Fibroblast of skin of back (primary cell): ENCODE measurements at regions not wholly inside any gene's neighbourhood (a gene's known extent, or its start where the extent isn't known, plus 50 kb on each side); places are given as distances from the start of the nearest gene placed in this dataset.
"Not testable (repeated sequence)": the region's sequence is repeated elsewhere in the genome, so short reads cannot be mapped to it uniquely, and the experiment has no call there.

Experiments used
- DNase-seq: peaks from one replicate; pipeline ENCODE4 v3.0.0-alpha.2; 2013

DNA sequence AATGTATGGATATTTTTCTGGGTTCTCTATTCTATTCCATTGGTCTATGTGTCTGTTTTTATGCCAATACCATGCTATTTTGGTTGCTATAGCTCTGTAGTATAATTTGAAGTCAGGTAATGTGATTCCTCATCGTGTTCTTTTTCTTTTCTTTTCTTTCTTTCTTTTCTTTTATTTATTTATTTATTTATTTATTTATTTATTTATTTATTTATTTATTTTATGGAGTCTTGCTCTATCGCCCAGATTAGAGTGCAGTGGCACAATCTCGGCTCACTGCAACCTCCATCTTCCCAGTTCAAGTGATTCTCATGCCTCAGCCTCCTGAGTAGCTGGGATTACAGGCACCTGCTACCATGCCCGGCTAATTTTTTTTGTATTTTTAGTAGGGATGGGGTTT is 315.2 kb downstream of the SV2B start:
- DNase-seq: not testable (repeated sequence)

DNA sequence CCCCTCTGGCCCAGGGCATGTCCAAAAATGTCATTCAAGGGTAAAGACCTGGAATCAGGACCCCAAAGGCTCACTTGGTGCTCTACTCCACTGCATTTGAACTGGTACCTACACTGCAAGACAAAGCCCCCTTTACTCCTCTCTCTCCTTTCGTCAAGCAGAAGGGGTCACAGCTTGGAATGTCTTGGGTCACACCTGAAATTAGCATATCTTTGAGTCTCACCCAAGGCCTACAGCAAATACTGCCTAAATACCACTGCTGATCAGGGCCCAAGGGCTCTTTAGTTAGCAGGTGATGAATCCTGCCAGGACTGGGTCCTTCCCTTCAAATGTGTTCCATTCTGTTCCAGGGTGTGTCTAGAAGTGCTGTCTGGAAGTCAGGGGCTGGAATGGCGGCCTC is 320.6 kb downstream of the SV2B start:
- no peak for DNase-seq

DNA sequence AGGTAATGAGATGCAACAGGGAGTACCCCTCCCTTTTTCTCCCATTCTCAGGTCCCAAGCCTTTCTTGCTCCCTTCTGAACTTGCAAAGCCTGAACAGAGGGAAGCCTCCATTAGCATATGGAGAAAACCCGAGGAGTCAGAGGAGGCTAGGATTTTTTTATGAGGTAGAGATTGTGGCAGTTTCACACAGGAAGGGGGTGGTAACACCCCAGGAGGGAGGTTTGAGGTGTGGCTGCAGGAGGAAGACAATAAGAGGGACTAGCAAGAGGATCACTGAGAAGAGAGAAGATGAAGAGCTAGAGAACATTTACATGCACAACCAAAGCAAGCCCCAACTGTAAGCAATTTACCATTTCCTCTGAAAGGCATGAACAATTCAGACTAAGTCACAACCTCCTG is 322.7 kb downstream of the SV2B start:
- no peak for DNase-seq

GRCh38 chr15:91424001-91424400 is 323.9 kb downstream of the SV2B start:
- no peak for DNase-seq

GRCh38 chr15:91426412-91426811 is 326.4 kb downstream of the SV2B start:
- no peak for DNase-seq

DNA sequence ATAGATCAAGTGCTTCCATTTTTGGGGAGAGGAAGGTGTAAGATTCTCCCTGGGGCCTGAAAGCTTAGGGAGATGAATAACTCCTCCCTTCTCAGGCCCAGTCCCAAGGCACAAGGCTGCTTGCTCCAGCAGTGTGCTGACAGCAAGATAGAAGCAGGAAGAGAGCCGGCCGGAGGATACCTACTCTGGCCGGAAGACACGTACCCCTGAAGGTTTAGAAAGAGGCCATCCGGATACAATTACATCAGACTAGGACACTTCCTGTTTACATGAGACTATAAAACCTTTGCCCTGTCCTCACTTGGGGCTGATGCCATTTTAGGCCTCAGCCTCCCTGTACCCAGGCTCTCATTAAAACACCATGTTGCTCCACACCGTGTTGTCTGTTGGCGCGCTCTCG is 329.9 kb downstream of the SV2B start:
- no peak for DNase-seq

GRCh38 chr15:91431041-91431715 is 331.1 kb downstream of the SV2B start:
- no peak for DNase-seq

DNA sequence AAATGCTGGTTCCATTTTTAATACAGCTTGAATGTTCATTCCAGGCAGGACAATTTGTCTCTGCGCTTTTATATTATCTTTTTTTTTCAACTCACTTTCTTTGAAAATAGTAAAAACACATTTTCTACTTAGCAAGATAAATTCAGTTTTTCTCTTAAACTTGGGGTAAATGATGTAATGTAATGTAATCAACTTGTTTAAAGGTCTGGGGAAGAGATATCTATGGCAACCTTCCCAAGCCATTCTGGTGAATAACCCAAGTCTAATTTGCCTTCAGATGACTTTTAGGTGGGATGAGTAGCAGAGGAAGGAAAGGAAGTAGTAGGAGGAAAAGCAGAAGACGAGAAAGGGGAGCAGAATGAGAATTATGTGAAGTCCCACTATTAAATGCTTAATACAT is 335.1 kb downstream of the SV2B start:
- no peak for DNase-seq

GRCh38 chr15:91444656-91445055 is 344.6 kb downstream of the SV2B start:
- DNase-seq: no peak

GRCh38 chr15:91445695-91446228 is 345.7 kb downstream of the SV2B start:
- DNase-seq: no peak

- DNase-seq: no peak
Measured at GRCh38 chr15:91447991-91448644, 348.1 kb downstream of the SV2B start.

DNA sequence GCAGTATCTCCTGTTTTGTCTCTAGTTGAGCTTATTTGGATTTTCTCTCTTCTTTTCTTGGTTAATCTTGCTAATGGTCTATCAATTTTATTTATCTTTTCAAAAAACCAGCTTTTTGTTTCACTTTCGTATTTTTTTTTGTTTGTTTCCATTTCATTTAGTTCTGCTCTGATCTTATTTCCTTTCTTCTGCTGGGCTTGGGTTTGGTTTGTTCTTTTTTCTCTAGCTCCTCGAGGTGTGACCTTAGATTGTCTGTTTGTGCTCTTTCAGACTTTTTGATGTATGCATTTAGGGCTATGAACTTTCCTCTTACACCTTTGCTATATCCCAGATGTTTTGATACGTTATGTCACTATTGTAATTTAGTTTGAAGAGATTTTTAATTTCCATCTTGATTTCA is 353.3 kb downstream of the SV2B start:
- DNase-seq: not testable (repeated sequence)

DNA sequence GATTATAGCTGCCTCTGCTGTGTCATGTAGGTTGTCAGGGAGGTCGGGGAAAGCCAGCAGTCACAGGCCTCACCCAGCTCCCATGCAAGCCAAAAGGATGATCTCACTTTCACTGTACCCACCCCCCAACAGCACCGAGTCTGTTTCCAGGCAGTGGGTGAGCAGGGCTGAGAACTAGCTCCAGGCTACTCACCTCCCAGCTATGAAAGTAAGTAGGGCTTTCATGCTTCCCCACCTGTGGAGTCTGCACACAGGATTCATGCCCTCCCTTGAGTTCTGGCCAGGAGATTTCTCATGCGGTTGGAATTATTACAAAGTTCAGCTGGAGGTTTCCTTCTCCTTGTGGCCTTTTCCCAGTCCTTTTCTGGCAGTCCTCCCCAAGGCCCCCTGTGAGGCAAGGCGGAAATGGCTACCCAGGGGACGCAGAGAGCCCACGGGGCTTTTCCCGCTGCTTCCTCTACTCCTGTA is 356.2 kb downstream of the SV2B start:
- DNase-seq: peak; percentile 76

GRCh38 chr15:91456921-91457320 is 356.9 kb downstream of the SV2B start:
- peak; percentile 10 for DNase-seq

DNA sequence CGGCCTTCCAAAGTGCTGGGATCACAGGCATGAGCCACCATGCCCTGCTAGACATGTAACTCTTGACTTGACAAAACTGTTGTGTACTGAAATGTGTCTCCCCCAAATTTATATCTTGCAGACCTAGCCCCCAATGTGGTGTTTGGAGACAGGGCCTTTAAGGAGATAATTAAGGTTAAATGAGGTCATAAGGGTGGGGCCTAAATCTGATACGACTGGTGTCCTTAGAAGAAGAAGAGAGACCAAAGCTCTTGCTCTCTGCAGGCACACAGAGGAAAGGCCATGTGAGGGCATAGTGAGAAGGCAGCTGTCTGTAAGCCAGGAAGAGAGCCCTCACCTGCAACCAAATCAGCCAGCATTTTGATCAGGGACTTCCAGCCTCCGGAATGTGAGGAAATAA is 361.3 kb downstream of the SV2B start:
- DNase-seq: no peak

GRCh38 chr15:91465086-91465485 is 365.0 kb downstream of the SV2B start:
- no peak for DNase-seq

DNA sequence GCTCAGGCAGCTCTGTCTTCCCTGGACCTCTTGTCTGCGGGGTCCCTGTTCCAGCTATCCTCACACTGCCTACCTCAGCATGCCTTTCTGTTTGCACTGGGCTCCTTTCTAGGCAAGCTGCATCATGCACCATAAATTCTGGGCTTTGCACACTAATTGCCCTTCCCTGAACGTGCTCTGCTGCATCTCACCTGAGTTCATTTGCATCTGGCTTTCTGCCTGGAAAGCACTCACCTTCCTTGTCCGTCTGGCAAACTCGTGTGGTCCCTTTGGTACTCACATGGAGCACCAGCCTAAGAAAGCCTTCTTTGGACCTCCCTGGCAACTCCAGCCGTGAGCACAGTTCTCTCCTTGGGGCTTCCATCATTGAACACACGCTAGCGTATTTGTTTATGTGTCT is 365.6 kb downstream of the SV2B start:
- no peak for DNase-seq

DNA sequence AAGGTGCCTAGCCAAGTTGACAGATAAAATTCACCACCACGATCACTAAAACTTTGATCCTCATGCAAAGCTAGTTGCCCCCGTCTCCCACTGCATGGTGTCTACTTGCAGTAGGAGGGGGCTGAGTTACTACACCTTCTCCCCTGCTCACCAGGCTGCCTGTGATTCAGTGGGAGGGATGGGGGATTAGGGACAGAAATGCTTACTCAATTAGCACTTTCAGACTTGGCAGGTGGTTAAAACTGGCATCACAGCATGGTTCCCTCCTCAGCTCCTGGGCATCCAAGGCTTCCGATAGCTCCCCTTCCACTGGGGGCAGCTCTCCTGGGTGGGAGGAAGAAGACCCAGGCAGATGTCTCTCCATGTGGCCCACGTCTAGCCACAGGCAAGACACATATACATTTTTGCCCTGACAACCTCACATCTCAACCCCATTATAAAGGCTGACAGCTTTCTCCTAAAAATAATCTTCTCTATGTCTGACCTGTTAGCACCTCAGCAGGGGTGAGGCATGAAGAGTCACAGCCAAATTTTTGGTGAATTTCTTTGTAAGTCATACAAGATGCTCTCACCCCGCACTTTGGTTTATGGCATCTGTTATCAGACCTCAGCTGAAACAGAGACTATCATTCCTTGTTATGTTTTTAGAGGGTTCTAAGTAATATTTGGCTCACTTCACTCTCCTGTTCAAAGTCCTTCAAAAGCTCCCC is 369.0 kb downstream of the SV2B start:
- DNase-seq: no peak

DNA sequence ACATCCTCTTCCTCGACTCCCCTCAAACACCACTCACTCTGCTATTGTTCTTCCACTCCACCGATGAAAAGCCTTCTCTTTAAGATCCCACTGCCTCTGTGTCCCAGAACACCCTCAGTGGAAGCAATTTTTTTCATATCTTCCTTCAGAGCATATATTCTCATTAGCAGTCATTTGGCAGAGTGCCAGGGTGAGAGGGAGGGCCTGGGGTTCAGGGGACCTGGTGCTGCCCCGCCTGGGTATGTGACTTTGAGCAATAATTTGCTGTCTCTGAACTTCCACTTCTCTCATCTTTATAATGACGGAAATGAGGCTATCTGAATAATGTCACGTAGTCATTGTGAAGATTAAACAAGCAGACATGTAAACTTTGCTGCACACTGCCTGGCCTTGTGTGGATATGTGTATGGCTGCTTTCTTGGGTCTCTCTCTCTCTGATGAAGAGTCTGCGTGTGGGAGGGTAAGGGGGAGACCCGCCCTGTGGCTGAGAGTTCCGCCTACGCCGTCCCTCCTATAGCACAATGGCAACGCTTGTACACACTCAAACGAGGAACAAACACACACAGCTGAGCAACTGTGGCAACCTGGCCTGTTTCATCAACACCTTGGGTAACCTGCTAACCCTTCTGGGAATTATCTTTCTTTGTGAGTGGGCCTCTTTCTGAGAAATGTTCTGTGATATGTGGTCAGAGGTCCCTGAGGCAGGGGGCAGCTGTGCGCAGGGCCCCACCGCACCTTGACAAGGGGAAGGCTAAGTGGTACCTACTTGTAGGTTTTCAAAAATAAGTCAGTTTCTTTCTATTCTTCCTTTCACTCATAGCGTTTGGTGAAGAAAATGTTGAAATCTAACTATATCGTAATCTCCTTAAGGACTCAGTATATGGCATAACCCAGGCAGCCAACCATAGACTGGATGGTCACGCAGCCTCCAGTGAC is 369.8 kb downstream of the SV2B start:
- DNase-seq: no peak

DNA sequence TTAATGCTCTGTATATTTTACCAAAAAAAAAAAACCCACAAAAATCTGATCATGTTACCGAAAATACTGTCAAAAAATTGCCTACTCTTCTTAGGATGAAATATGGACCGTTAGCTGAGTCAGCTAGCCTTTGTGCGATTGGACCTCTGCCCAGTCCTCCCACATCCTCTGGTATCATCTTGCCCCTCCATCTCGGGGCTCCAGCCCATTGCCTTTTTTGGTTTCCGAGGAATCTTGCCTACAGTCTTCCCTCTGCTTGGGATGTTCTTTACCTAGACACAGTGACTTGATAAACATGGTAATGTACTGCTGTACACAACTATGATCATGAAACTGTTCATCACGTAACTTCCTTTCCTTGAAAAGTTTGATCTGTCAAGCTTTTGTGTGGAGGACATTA is 371.4 kb downstream of the SV2B start:
- peak; percentile 4 for DNase-seq

GRCh38 chr15:91472316-91472756 is 372.3 kb downstream of the SV2B start:
- no peak for DNase-seq

GRCh38 chr15:91473894-91474545 is 374.0 kb downstream of the SV2B start:
- DNase-seq: no peak
